CD1c-positive myeloid dendritic cell (primary cell): ENCODE measurements at regions not wholly inside any gene's neighbourhood (a gene's known extent, or its start where the extent isn't known, plus 50 kb on each side); places are given as distances from the start of the nearest gene placed in this dataset.

Source experiments
- DNase-seq: peaks from one replicate; pipeline ENCODE4 v3.0.0-alpha.2; 2016; ENCODE audit errors: extremely low spot score

- no peak for DNase-seq
Observed at GRCh38 chr4:126431049-126431448, 1116.3 kb downstream of the FAT4 start.

DNA sequence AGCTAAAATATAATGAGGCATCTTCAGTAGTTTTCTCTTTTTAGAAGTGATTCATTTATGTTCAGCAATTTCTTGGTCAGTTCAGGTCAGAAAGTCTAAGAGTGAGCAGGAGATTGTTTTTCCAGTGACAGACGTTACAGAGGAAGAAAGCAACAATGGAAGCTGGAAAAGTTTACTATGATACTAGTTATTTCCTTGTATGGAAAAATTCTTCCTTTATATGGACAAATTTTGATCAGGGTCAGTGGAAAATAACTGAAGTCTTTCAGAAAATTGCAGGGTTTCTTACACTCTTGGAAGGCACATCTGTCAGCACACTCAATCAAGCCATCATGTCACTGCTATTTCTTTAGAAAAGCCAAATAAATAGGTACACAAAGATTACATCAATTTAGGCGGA is 1120.7 kb downstream of the FAT4 start:
- DNase-seq = no peak

- DNase-seq = no peak
Observed at GRCh38 chr4:126440297-126440696, 1125.5 kb downstream of the FAT4 start.

- DNase-seq = no peak
Observed at GRCh38 chr4:126441173-126442035, 1126.6 kb downstream of the FAT4 start.

DNA sequence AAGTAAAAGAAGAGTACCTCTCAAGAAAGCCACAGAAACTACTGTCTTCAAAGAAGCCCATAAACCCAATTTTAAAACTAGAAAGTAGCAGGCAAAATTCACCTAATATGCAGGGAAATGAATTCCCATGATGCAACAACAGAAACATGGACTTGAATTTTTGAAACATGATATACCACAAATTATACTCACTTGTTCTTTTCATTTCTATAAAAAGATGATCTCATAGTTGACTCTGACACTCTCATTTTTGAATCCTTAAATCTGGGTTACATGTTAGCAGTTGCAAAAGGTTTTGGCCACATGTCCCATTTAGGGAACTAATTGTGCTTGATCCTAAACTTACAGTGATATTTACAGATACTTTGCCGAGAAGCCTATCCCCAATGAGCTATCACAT is 1130.8 kb downstream of the FAT4 start:
- no peak for DNase-seq

DNA sequence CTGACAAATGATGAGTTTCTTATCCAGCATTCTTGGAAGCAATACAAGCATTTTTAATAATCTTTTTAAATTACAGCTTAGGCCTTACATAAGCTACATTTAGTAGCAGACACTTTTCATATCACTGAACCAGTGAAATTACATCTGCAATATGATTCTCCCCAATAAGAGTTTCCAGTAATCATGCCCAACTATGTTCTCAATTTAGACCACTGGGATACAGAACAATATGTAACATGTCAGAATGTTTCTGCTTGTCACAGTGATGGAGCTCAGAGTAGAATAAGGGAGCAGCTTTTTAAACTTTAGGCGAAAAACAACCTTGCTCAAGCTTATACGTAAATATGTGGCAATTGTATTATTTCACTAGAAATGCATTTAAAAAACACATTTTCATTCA is 1132.2 kb downstream of the FAT4 start:
- no peak for DNase-seq

DNA sequence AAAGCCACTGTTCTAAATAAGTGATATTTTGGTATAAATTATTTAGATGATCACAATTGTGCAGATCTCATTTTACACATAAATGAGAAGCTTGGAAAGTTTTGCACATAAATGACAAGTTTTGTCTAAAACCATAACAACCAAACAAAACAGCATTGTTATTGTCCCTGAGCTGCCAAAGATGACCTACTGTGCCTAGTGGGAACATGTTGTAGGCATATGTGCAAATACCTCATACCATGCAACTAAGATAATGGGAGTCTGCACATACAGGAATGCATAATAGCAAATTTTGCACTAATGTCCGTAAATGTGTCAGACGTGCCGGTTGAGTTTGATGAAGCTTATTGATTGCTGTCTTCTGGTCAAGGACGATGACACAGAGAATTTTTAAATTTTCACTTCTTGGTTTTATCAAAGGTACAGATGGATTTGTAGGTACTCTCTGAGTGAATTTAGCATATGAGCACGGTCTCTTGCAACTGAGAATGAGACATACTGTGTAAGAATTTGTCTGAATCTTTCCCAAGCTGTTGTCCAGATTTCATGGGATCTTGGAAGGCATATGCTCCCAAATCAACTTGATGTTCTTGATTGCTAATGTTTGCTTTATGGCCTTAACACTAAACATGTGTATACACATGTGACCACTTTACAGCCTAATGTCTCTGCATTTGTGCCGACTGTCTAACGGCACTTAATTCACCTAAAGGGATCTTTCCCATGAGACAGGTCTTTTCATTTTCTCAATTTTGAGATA is 1133.5 kb downstream of the FAT4 start:
- DNase-seq = no peak

- no peak for DNase-seq
Observed at GRCh38 chr4:126451237-126451873, 1136.6 kb downstream of the FAT4 start.

DNA sequence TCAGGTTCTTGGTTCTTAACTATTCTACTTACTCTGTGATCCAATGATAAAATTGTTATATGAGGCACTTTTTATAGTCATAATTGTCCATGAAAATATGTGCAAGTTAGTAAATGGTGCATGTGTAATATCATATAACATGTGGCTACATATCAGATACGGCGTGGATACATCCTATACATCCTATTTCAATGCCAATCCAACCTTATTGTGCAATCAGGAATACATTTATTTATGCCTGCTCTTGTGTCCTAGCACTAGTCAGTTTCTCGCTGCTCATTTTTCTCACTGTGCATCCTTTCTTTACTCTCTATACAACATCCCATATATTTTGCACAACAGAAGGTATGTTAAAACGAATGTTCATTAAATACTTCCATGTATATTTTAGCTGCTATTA is 1141.1 kb downstream of the FAT4 start:
- no peak for DNase-seq

- DNase-seq = no peak
Observed at GRCh38 chr4:126458993-126459392, 1144.2 kb downstream of the FAT4 start.

- no peak for DNase-seq
Observed at GRCh38 chr4:126465341-126465740, 1150.6 kb downstream of the FAT4 start.

DNA sequence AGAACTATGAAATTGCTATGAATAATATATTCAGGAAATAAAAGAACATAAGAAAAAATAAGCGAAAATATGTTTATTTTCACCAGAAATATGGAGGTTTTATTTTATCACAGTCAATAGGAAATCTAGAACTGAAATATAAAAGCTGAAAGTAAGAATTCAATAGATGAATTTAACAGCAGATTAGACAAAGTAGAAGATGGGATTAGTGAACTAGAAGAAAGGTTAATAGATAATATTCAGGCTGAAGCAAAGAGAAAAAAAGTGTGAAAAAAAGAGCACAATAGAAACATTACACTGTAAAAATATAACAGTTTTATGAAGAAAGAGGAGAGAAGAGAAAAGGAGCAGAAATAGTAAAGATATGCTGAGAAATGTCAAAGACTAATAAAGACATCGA is 1152.1 kb downstream of the FAT4 start:
- DNase-seq = no peak

DNA sequence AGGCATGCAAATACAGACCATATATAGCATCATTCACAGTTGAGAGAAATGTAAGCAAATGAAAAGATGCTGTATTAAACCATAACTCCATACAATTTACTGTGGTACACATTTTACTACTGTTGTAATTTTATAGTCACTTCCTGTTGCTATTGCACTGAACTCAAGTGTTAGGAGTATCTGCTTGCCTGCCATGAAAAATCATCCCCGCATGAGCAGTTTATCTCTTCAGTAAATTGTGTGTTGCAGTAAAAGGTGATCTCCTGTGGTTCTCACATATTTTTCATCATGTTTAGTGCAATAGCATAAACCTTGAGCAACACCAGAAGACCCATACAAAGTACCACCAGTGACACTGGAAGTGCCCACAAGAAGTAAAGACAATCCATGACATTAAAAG is 1153.4 kb downstream of the FAT4 start:
- no peak for DNase-seq

GRCh38 chr4:126470862-126471261 is 1156.1 kb downstream of the FAT4 start:
- no peak for DNase-seq

- no peak for DNase-seq
Observed at GRCh38 chr4:126475730-126476129, 1157.0 kb upstream of the INTU start.

DNA sequence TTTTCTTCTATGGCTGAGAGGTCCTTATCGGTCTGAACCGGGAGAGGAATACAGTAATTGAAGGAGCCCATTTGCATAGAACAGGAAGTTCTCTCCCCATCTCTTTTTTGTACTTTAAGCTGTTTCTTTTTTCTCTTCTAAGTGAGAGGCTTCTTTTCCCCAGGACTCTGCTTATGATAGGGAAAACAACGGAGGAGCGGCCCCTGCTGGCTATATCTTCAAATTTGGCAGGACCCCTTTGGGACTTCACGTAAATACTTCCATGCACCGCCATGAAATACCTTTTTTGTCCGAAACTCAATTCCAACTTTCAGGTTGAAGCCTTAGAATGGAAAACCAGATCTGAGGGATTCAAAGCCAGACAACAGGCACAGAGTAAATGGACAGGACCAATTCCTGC is 1153.0 kb upstream of the INTU start:
- DNase-seq = no peak

- no peak for DNase-seq
Observed at GRCh38 chr4:126482311-126482710, 1150.4 kb upstream of the INTU start.

DNA sequence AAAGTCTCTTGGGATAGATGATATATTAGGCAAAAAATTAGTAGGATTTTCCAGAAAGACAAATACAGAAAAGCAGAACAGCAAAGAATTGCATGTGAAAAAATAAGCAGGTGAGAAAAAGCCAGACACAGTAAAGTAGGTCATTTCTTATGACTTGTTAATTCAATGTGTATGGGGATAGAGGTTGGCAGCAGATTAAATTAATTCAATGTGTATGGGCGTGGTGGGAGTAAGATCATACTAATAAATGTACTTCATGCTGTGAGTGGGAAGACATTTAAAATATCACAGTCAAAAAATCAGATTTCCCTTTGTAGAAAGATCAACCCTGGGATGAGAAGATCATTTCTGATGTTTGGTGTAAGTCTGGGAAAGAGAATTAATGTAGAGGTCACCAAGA is 1146.4 kb upstream of the INTU start:
- no peak for DNase-seq

DNA sequence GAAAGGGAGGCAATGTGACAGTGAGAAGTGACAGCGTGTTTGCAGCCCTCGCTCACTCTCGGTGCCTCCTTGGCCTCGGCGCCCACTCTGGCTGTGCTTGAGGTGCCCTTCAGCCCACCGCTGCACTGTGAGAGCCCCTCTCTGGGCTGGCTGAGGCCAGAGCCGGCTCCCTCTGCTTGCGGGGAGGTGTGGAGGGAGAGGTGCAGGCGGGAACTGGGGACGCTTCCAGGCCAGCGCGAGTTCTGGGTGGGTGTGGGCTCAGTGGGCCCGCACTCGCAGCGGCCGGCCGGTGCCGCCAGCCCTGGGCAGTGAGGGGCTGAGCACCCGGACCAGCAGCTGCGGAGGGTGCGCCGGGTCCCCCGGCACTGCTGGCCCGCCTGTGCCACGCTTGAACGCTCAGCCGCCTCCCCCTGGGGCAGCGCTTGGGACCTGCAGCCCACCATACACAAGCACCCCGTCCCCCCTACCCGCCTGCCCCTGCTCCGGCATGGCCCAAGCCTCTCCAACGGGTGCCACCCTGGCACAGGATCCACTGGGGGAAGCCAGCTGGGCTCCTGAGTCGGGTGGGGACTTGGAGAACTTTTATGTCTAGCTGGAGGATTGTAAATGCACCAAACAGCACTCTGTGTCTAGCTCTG is 1142.8 kb upstream of the INTU start:
- no peak for DNase-seq

GRCh38 chr4:126495163-126495752 is 1137.5 kb upstream of the INTU start:
- no peak for DNase-seq

- no peak for DNase-seq
Observed at GRCh38 chr4:126512979-126513378, 1119.8 kb upstream of the INTU start.

DNA sequence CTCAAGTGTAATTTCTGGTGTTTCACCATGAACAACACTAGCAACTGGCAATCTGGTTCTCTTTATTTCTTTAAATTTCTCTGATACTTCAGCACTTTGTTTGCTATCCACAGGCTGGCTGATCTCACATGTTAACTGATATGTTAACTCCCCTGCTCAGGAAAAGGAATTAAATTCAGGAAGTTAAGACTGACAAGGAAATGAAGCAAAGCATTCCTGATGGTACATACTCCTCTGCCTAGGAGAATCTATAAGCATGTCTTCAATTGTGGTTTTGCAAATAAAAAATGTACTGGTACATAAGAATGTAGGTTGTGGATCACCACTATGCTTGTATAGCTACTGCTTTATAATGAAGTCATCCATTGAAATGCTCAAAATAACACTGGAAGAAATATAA is 1119.2 kb upstream of the INTU start:
- DNase-seq = no peak
